GM18909 (cell line): ENCODE measurements at regions not wholly inside any gene's neighbourhood (a gene's known extent, or its start where the extent isn't known, plus 50 kb on each side); places are given as distances from the start of the nearest gene placed in this dataset.
A peak's percentile ranks its signal among the peaks of the same experiment; 100 is the strongest.
"Not testable (repeated sequence)": the region's sequence is repeated elsewhere in the genome, so short reads cannot be mapped to it uniquely, and the experiment has no call there.

Source experiments
- ATAC-seq: cut with Tn5 transposase; IDR thresholded peaks from one replicate; pipeline ENCODE4 v1.9.1; 2021; ENCODE audit warnings: mild to moderate bottlenecking; ENCODE audit not compliant: unreplicated experiment, poor library complexity

GRCh38 chr15:66864086-66864830 is 162.2 kb downstream of the SMAD6 start:
- ATAC-seq = no peak

GRCh38 chr15:66864871-66865281 is 162.8 kb downstream of the SMAD6 start:
- no peak for ATAC-seq

DNA sequence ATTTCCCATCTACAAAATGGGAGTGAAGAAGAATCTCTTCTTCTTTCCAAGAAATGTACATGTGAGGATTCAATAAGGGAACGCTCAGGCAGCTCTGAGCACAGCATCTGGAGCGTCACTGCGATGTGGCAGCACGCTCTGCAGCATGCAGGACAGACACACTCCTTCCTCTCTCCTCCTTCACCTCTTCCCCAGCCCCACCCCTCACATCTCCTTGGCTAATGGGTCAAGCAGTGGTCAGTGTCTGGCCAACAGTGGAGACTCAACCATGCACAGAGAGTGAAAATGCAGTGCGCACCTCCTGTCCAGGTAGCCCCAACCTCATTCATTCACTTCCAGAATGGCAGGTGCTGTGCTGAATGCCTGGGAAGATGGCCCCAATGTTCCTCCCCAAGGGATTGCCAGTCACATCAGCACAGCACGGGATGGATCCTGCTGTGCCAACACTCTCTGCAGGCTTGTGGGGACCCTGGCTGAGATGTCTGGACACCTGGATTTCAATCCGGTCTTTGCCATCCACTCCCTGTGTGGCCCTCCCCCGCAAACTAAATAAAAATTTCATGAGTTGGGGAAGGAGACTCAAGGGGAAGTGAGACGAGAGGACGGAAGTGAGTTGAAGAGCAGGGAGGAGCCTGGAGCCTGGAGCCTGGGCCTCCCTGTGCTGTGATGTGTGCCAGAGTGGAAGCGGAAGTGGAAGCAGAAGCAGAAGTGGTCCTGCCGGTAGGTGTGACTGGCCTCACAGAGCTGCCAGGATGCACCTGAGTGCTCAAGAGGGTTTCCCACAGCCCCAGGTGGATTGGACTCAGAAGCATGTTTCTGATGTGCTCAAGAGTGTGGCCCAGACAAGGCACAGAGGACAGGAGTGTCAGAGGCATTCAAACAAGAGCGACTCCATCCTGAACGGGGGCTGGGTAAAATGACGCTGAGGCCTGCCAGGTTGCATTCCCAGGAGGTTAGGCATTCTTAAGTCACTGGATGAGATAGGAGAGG is 163.9 kb downstream of the SMAD6 start:
- peak; percentile 76 for ATAC-seq

GRCh38 chr15:66866656-66867055 is 164.6 kb downstream of the SMAD6 start:
- no peak for ATAC-seq

DNA sequence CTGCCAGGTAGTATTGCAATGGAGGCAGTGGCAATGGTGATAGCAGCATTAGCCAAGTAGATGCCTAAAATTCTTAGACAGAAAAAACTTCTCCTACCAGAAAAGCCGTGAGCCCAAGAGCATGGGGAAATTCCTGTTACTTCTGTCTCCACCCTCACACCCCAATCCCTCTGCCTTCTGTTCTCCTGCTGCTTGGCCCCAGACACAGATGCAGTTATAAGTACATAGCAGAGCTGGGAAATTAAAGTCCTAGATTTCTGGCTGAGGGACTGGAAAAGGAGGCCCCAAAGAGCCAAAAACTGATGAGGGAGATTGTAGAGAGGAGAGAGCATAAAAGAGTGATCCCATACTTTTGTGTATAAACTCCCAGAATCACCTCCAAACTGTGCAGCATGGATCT is 166.9 kb downstream of the SMAD6 start:
- no peak for ATAC-seq

- ATAC-seq = no peak
These were observed 168.9 kb downstream of the SMAD6 start for GRCh38 chr15:66870880-66871388.

DNA sequence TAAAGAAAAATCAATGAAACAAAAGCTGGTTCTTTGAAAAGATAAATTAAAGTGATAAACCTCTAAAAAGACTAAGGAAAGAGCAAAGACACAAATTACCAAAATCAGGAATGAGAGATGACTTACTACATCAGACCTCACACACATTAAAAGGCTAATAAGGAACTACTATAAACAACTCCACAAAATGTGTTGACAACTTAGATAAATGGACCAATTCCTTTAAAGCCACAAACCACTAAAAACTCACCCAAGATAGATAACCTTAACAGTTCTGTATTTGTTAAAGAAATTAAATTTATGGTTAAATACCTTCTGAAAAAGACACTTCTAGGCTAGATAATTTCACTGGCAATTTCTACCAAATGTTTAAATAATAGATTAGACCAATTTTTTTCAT is 170.4 kb downstream of the SMAD6 start:
- no peak for ATAC-seq

- ATAC-seq = not testable (repeated sequence)
These were observed 171.3 kb downstream of the SMAD6 start for GRCh38 chr15:66873331-66873730.

- no peak for ATAC-seq
These were observed 171.8 kb downstream of the SMAD6 start for GRCh38 chr15:66873856-66874255.

GRCh38 chr15:66875588-66876420 is 173.8 kb downstream of the SMAD6 start:
- no peak for ATAC-seq

DNA sequence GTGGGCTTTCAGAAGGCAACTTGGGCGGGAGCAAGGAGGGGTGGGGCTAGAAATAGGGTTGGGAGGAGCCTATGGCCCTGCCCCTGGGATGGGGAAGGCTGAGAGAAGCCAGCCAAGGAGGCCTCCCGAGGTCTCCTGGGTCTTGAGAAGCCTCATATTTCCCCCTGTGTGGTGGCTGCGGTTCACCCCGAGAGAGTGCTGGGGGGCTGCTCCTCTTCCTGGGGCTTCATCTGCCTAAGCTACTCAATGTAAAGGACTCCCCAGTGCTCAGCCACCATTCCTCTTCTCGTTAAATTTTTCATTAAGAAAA is 174.3 kb downstream of the SMAD6 start:
- ATAC-seq = no peak

DNA sequence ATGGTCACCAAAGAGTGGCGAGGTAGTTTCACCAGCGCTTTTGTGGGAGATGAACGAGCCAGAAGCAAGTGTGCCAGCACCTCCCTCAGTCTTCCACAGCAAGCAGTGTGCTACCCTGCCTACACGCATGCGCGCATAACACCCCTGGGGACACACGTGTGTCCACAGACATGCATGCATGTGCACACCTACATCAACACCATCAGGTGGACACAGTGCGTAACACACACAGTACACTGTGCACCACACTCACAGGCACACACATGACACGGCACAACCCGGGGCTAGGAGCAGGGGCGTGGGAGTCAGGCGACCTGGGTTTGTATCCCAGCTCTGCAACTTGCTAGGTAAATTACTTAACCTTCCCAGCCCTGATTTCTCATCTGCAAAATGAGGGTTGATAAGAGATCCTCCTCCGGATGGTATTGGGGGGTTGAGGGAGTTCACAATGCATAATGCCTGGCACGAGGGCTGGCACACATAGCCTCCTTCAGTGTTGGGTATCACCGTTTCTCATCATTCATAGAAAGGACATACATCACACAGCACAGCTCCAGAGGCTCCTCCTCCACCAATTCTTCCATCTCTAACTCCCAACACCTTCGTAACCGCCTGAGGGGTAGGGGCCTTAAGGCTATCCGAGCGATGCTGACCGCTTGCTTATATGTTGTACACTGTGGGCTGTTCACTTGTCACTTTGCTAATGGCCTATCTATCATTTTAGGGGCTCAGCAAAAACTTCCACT is 174.9 kb downstream of the SMAD6 start:
- ATAC-seq = no peak

DNA sequence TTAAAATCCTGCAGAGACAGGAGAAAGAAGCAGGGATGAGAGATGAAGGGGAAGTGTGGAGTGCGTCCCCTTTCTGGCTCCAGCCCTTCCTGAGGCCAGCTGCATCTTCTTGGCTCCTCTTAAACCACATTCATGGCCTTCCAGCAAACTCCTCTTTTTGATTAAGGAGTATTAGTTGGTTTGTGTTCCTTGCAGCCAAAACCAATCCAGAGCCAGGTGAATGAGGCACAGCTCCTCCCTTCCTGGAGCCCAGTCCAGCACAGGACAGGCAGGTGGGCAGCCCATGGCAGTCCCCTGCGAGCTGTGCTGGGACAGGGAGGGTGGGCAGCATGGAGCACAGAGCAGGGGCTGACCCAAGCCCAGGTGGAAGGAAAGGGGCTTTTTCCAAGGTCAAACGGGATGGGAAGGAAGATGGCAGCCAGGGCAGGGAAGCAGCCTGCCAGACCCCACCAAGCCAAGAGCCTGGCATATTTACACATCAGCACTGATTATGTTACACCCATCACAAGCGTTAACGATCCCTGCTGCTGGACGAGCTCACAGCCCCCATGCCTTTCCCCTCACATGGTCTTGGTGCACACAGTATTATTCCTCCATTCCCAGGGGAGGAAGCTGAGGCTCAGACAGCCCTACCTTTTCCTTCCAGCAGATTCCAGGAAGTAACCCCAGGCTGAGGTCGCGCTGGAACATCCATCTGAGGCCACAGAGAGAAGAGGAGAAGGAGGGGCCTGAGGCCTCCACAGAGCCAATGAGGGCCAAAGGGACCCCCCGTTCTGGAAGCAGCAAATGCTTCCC is 175.6 kb downstream of the SMAD6 start:
- no peak for ATAC-seq

DNA sequence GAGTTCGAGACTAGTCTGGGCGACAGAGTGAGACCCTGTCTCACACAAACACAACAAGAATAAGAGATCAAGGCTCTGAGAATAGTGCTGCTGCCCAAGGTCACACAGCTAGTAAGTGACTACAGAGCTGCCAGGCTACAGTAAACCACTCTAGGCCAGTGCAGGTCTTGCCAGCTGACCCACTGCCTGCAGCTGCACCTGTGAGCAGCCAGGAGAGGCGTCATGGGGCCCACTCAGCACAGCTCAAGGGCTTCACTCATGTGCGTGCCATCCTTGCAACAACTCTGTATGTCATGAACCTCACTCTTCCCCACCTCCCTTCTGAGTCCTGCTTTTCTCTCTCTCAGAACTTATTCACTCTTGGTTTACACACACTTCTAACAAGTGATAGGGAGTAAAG is 176.7 kb downstream of the SMAD6 start:
- no peak for ATAC-seq

- ATAC-seq = no peak
These were observed 177.7 kb downstream of the SMAD6 start for GRCh38 chr15:66879531-66880368.

DNA sequence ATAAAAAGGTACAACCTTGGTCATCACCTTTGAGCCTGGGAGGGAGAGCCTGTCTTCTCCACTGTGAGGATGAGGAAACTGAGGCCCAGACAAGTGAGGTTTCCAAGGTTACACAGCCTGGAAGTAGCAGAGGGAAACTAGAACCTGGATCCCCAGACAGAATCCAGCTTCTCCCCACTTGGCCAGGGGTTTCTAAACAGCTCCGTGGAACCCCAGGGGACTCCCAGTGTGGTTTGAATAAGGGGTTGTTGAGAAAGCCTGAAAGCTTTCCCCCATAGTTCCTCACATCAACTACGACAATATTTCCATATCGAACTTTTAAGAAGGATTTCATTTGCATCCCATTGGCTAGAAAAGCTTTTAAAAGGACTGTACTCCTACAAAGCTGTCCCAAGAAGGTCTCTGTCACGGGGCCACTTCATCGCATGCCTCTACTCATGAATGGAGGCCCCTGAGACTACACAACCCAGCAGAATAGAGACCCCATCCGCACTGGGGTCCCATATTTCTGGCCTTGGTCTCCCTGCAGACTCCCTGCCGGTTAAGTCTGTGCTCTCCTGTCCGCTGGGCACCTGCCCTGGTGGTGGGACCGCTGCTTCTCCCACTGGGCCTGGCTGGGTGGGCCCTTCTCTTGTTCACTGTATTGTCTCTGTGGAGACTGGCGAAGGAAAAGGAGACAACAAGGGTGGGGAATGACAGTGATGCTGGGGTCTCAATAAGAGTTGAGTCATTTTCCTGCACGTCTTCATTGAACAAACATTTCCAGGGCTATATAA is 178.5 kb downstream of the SMAD6 start:
- no peak for ATAC-seq

DNA sequence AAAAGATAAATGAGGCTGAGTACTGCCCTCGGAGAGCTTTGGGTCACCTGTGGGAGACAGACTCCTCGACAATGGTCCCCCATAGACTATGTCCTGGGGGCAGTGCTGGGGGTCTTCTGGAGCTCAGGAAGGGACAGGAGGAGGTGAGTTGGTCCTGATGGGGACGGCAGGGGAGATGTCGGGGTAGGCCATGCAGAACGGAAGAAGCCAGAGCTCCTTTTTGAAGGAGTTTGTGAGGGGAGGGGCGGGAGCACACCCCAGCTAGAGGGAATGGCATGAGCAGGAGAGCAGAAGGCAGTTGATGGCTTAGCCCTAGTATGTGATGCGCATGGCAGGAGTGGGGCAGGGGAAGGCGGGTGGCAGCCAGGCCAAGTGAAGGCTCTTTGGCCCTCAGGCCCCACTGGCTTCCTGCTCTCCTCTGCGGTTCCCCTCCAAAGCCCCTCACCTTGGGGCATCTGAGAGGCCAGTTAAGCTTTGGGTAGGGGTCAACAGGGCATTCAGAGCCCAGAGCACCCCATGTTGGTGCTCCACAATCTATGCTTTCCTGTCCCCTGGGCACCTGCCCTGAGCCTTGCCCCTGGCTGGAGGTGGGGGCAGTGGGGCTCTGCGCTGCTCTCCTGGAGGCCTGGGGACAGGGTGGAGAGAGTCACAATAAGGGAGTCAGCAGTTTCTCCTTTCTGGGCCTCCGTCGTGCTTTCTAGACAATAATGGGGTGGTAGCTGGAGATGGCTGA is 179.3 kb downstream of the SMAD6 start:
- no peak for ATAC-seq
